ENCODE measurements at regions not wholly inside any gene's neighbourhood (a gene's known extent, or its start where the extent isn't known, plus 50 kb on each side); places are given as distances from the start of the nearest gene placed in this dataset.

DNA sequence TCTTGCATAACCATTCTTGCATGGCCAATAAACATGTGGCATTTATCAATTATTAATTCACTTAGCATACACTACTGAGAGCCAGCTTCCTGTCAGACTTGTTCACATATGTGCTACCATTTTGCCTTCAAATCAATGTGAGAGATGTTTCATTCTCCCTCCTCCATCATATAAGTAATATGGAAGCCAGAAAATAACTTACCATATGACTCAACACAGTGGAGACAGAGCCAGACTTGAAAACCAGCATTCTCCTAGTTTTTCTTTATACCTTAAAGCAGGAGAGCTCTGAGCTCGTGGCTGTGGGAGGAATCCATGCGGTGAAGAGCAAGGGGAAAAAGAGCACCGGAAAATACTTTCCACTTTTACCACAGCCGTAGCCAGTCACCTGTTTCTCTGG lies 215.0 kb upstream of the LRATD1 start:
- no peaks in the 10 kb centered on the region for H3K9me3 ChIP-seq (ENCODE audit: control insufficient read depth, insufficient read depth, low read depth, low read length)
- ChIA-PET POLR2A (no interaction called here), CTCF (interaction anchor here (0.7 kb wide), 1 partner anchor 101 kb away, joined by 3 read pairs; no protein-coding TSS in a partner anchor)
- no peak overlapping the region for H3K4me3 ChIP-seq (ENCODE audit: low read depth, low read length)
- H3K36me3 ChIP-seq (ENCODE audit: control insufficient read depth in 2 of 2, insufficient read depth in 1 of 2, low read length in 2 of 2), result no peaks in the 10 kb centered on the region
- H3K4me1 ChIP-seq (ENCODE audit: control insufficient read depth, insufficient read depth, low read length), result no peaks in the 10 kb centered on the region
- TF ChIP-seq SP7 (tag by site-specific recombination; IDR thresholded peaks at IDR 0.05) (no peak), ZNF561 (tag by site-specific recombination; IDR thresholded peaks at IDR 0.05; ENCODE audit: borderline replicate concordance) (no peak), ZNF501 (tag by site-specific recombination; IDR thresholded peaks at IDR 0.05) (no peak), ZSCAN23 (tag by site-specific recombination; IDR thresholded peaks at IDR 0.05) (no peak), TSHZ1 (tag by site-specific recombination; IDR thresholded peaks at IDR 0.05; ENCODE audit: borderline replicate concordance) (no peak), FEZF1 (tag by site-specific recombination; IDR thresholded peaks at IDR 0.05) (no peak), ZNF341 (tag by site-specific recombination; IDR thresholded peaks at IDR 0.05; ENCODE audit: low read depth) (no peak), ZNF610 (tag by site-specific recombination; IDR thresholded peaks at IDR 0.05; ENCODE audit: borderline replicate concordance) (no peak), KLF17 (tag by site-specific recombination; IDR thresholded peaks at IDR 0.05) (no peak), ZBTB20 (tag by site-specific recombination; IDR thresholded peaks at IDR 0.05) (no peak), ZNF398 (tag by site-specific recombination; IDR thresholded peaks at IDR 0.05) (no peak)
- no peak overlapping the region for H3K27ac ChIP-seq (ENCODE audit: extremely low read depth, low read depth, low read length)

DNA sequence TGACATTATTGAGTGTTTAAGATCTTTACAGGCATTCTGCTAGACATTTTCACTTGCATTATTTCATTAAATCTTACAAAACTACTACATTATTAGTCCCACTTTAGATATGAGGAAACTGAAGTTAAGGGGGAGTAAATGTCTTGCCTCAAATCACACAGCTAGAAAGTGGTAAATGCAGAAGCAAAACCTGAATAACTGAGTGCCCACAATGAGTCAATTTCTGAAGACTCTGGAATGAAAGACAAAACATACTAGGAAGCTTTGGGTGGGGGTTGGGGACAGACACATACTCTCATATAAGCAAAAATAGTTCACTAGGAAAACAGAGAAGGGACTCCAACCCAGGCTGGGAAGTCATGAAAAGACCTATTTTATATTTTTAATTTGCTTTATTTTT lies 214.4 kb upstream of the LRATD1 start:
- Histone ChIP-seq H3K4me1 (ENCODE audit: control insufficient read depth, insufficient read depth, low read length) (no peaks in the 10 kb centered on the region), H3K27ac (ENCODE audit: extremely low read depth, low read depth, low read length) (no peak overlapping the region), H3K36me3 (ENCODE audit: control insufficient read depth in 2 of 2, insufficient read depth in 1 of 2, low read length in 2 of 2) (no peaks in the 10 kb centered on the region), H3K9me3 (ENCODE audit: control insufficient read depth, insufficient read depth, low read depth, low read length) (no peaks in the 10 kb centered on the region), H3K4me3 (ENCODE audit: low read depth, low read length) (no peak overlapping the region)
- POLR2A ChIA-PET, result no interaction called here
- no peak for TF ChIP-seq ZNF239 (tag by site-specific recombination; IDR thresholded peaks at IDR 0.05)
- no peak for TF ChIP-seq ZNF184 (tag by site-specific recombination; IDR thresholded peaks at IDR 0.05)
- TF ChIP-seq ZNF214 (tag by site-specific recombination; IDR thresholded peaks at IDR 0.05; ENCODE audit: borderline replicate concordance), result no peak
- no peak for TF ChIP-seq ZNF302 (tag by site-specific recombination; IDR thresholded peaks at IDR 0.05; ENCODE audit: low read depth)
- TF ChIP-seq ZBTB1 (tag by site-specific recombination; IDR thresholded peaks at IDR 0.05), result no peak
- no peak for TF ChIP-seq ZSCAN5A (tag by site-specific recombination; IDR thresholded peaks at IDR 0.05)
- CTCF ChIA-PET, result no interaction called here
